ENCODE measurements at regions not wholly inside any gene's neighbourhood (a gene's known extent, or its start where the extent isn't known, plus 50 kb on each side); places are given as distances from the start of the nearest gene placed in this dataset.

GRCh38 chr12:67751381-67751928, 102.9 kb downstream of the DYRK2 start:
- no peaks in the 10 kb centered on the region for H3K9me3 ChIP-seq
- ATAC-seq, result no peak
- no peak overlapping the region for H3K27ac ChIP-seq
- H3K4me1 ChIP-seq, result peaks cover 0 to 27% (median 0%) of the 10 kb centered on the region in 3 donors
- TF ChIP-seq CTCF (IDR thresholded peaks at IDR 0.05) (no peak), POLR2A (IDR thresholded peaks at IDR 0.05) (no peak), POLR2AphosphoS5 (IDR thresholded peaks at IDR 0.05) (no peak)
- 51 to 93% methylated on average over 2 to 6 of the region's 6 CpGs for WGBS, 2 donors (ENCODE audit: low coverage in 1 of 2)
- no peak overlapping the region for H3K4me3 ChIP-seq
- H3K36me3 ChIP-seq, result no peaks in the 10 kb centered on the region
- H3K27me3 ChIP-seq, result no peaks in the 10 kb centered on the region

GRCh38 chr12:67752226-67752732, 103.7 kb downstream of the DYRK2 start:
- Histone ChIP-seq H3K36me3 (no peaks in the 10 kb centered on the region), H3K4me3 (no peak overlapping the region), H3K9me3 (no peaks in the 10 kb centered on the region), H3K27me3 (no peaks in the 10 kb centered on the region), H3K27ac (no peak overlapping the region), H3K4me1 (peaks cover 0 to 27% (median 0%) of the 10 kb centered on the region in 3 donors)
- 84 to 91% methylated on average over 4 of the region's 4 CpGs for WGBS, 2 donors (ENCODE audit: low coverage in 1 of 2)
- ATAC-seq, result no peak
- TF ChIP-seq CTCF (IDR thresholded peaks at IDR 0.05) (no peak), POLR2AphosphoS5 (IDR thresholded peaks at IDR 0.05) (no peak), POLR2A (IDR thresholded peaks at IDR 0.05) (no peak), EP300 (IDR thresholded peaks at IDR 0.05) (no peak)

DNA sequence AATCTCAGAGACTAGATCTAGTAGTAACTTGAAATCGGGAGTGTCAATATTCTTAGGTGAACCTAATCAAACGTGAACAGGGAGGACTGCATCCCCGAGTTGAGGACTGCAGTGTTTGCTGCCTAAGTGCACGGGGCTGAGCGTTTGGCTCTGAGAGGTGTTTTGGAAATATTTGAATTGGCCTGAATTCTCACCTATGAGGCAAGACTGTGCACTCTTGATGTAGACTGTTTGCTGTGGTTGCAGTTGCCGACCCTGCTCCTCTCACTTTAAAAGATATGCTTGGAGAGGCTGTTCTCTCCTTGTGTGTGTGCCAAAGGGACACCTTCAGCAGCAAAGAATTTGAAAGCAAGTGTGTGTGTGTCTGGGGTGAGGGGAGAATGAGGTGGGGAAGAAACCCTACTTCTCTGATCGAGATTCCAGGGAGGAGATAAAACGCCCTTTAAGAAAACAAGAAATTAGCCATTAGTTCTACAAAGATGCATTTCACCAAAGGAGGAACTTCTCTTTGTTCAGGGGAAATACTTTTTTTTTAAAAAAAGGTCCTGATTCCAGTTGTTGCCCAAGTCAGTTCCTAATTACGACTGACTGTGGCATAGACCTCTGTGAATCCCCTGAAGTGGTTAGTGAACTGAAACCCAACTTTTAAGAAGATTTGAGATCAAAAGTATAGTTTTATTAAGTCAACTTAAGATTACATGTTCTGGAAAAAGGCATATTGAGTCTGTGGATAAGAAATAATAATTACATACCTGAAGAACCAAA, 106.6 kb downstream of the DYRK2 start:
- Histone ChIP-seq H3K27ac (peak overlapping the region in 3 of 4 donors; percentile 8 to 58 (median 25)), H3K9me3 (no peaks in the 10 kb centered on the region), H3K27me3 (no peaks in the 10 kb centered on the region), H3K36me3 (no peaks in the 10 kb centered on the region), H3K4me1 (peaks cover 0 to 27% (median 0%) of the 10 kb centered on the region in 3 donors), H3K4me3 (no peak overlapping the region)
- no peak for TF ChIP-seq POLR2AphosphoS5 (IDR thresholded peaks at IDR 0.05)
- ATAC-seq, result peak; percentile 61
- 42 to 48% methylated on average over 8 to 9 of the region's 9 CpGs for WGBS, 2 donors (ENCODE audit: low coverage in 1 of 2)

DNA sequence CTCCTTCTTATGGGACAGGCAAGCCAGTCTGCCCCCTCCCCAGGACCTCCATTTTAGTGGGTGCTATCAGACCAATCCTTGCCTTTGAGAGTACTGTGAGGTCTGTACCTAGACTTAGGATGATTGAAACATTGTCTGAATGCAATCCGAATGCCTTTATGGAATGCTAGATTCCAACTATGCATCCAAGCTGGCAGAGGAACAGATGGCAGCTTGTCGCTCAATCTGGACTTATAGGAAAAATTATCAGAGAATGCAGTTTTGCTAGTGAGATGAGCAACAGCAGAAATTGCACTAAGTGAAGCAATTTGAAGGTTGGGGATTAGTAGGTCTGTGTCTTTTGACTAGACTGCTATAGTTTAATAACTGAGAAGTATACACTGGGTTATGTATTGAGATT, 109.1 kb downstream of the DYRK2 start:
- no peak for ATAC-seq
- no peak overlapping the region for H3K27ac ChIP-seq
- no peaks in the 10 kb centered on the region for H3K9me3 ChIP-seq
- TF ChIP-seq EP300 (IDR thresholded peaks at IDR 0.05) (no peak), POLR2A (IDR thresholded peaks at IDR 0.05) (no peak), CTCF (IDR thresholded peaks at IDR 0.05) (no peak), POLR2AphosphoS5 (IDR thresholded peaks at IDR 0.05) (no peak)
- no peaks in the 10 kb centered on the region for H3K27me3 ChIP-seq
- H3K4me1 ChIP-seq, result peaks cover 0 to 21% (median 0%) of the 10 kb centered on the region in 3 donors
- no peak overlapping the region for H3K4me3 ChIP-seq
- WGBS, 2 donors (ENCODE audit: low coverage in 1 of 2), result 86 to 100% methylated on average over 1 of the region's 2 CpGs
- H3K36me3 ChIP-seq, result no peaks in the 10 kb centered on the region

DNA sequence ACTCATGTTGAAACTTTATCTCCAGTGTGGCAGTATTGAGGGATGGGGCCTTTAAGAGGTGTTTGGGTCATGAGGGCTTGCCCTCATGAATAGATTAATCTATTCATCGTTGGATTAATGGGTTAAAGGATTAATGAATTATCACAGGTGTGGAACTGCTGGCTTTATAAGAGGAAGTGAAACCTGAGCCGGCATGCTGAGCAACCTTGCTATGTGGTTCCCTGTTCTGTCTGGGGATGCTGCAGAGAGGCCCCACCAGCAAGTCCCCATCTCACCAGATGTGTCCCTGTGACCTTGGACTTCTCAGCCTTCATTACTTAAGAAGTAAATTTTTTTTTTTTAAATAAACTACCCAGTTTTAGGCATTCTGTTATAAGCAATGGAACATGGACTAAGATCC, 109.6 kb downstream of the DYRK2 start:
- no peaks in the 10 kb centered on the region for H3K36me3 ChIP-seq
- H3K4me1 ChIP-seq, result peaks cover 0 to 21% (median 0%) of the 10 kb centered on the region in 3 donors
- no peak for ATAC-seq
- no peaks in the 10 kb centered on the region for H3K9me3 ChIP-seq
- no peak overlapping the region for H3K27ac ChIP-seq
- TF ChIP-seq POLR2AphosphoS5 (IDR thresholded peaks at IDR 0.05) (no peak), EP300 (IDR thresholded peaks at IDR 0.05) (no peak), CTCF (IDR thresholded peaks at IDR 0.05) (no peak), POLR2A (IDR thresholded peaks at IDR 0.05) (no peak)
- no peak overlapping the region for H3K4me3 ChIP-seq
- no peaks in the 10 kb centered on the region for H3K27me3 ChIP-seq
- 75 to 76% methylated on average over 2 of the region's 2 CpGs for WGBS, 2 donors (ENCODE audit: low coverage in 1 of 2)

Data from gastroesophageal sphincter (tissue), 4 donors.